Right lobe of liver (tissue), 4 donors: ENCODE measurements at regions not wholly inside any gene's neighbourhood (a gene's known extent, or its start where the extent isn't known, plus 50 kb on each side); places are given as distances from the start of the nearest gene placed in this dataset.

Source experiments
- POLR2A ChIP-seq: fragments of 450-650 bp; IDR thresholded peaks from one replicate; pipeline ENCODE4 v1.6.1; 2017; ENCODE audit warnings: antibody characterized with exemption, mild to moderate bottlenecking
- TF ChIP-seq, protein P1 (sequence below), 4 donors: fragments of 200-600 bp in 3 of 4; fragments of 450-650 bp in 1 of 4; IDR thresholded peaks; one replicate each; pipeline versions ENCODE4 v1.5.1 to v1.8.0; 2016 to 2022; ENCODE audit warnings: antibody characterized with exemption in 4 of 4, mild to moderate bottlenecking in 2 of 4
- donor health status: DM: no; HTN: no; CAD: no.
- donor health status: DM: no; HTN: no; CAD: no.
- donor health status: DM: no; HTN: yes; CAD: no.

DNA sequence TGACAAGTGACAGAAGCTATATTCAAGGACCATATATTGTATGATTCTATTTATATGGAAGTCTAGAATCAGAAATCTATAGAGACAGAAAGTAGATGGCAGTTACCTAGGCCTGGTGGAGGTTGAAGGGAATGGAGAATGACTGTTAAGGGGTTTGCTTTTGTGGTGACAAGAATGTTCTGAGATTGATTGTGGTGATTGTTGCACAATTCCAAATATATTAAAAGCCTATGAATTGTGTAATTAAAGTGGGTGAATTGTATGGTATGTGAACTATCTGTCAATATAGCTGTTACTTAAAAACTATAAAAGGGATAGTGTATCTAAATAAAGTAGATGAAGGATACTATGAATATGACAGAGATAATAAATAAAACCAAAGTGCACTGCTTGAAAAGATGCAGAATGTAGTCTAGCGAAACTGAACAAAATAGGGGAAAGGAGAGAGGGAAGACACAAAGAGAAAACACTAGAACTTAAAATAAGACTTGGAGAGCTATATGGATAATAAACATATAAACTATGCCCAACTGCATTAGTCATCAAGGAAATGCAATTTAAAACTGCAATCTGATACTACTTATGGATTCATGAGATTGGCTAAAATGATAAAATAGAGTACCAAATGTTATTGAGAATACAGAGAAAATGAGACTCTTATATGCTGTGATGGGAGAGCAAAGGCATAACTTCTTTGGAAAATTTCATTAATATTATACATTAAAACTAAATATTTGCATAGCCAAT, 82.1 kb upstream of the BANK1 start:
- TF ChIP-seq, protein P1, sequence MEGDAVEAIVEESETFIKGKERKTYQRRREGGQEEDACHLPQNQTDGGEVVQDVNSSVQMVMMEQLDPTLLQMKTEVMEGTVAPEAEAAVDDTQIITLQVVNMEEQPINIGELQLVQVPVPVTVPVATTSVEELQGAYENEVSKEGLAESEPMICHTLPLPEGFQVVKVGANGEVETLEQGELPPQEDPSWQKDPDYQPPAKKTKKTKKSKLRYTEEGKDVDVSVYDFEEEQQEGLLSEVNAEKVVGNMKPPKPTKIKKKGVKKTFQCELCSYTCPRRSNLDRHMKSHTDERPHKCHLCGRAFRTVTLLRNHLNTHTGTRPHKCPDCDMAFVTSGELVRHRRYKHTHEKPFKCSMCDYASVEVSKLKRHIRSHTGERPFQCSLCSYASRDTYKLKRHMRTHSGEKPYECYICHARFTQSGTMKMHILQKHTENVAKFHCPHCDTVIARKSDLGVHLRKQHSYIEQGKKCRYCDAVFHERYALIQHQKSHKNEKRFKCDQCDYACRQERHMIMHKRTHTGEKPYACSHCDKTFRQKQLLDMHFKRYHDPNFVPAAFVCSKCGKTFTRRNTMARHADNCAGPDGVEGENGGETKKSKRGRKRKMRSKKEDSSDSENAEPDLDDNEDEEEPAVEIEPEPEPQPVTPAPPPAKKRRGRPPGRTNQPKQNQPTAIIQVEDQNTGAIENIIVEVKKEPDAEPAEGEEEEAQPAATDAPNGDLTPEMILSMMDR (IDR thresholded peaks at IDR 0.05) = no peak
- no peak for TF ChIP-seq POLR2A
